H9 (cell line): ENCODE measurements at regions not wholly inside any gene's neighbourhood (a gene's known extent, or its start where the extent isn't known, plus 50 kb on each side); places are given as distances from the start of the nearest gene placed in this dataset.

Experiments
- DNase-seq: peaks from one replicate; pipeline ENCODE4 v3.0.0-alpha.2; 2017
- H2AFZ ChIP-seq: one replicate; pipeline ENCODE4 v1.6.1; 2013; ENCODE audit warnings: mild to moderate bottlenecking, low read length, control low read depth, moderate library complexity
- H2AK5ac ChIP-seq: 2 replicates; pipeline ENCODE4 v1.6.1; 2013; ENCODE audit warnings: low read length, control low read depth, mixed read lengths; ENCODE audit not compliant: insufficient read length
- H2BK120ac ChIP-seq: one replicate; pipeline ENCODE4 v1.6.1; 2013; ENCODE audit warnings: low read depth, mild to moderate bottlenecking, low read length, control low read depth, inconsistent platforms; ENCODE audit not compliant: poor library complexity, severe bottlenecking
- H2BK12ac ChIP-seq: 2 replicates; pipeline ENCODE4 v1.6.1; 2013; ENCODE audit warnings: low read length, control low read depth, mixed read lengths, low read depth; ENCODE audit not compliant: insufficient read length
- H2BK15ac ChIP-seq: 2 replicates; pipeline ENCODE4 v1.6.1; 2013; ENCODE audit warnings: low read depth, low read length, control low read depth
- H2BK20ac ChIP-seq: one replicate; pipeline ENCODE4 v1.6.1; 2013; ENCODE audit warnings: low read depth, mild to moderate bottlenecking, low read length, control low read depth, inconsistent platforms; ENCODE audit not compliant: poor library complexity, severe bottlenecking
- H2BK5ac ChIP-seq: 2 replicates; pipeline ENCODE4 v1.6.1; 2013; ENCODE audit warnings: low read length, control low read depth, mixed read lengths; ENCODE audit not compliant: insufficient read length
- H3K14ac ChIP-seq: 2 replicates; pipeline ENCODE4 v1.6.1; 2013; ENCODE audit warnings: low read length, control low read depth; ENCODE audit not compliant: insufficient read depth
- H3K18ac ChIP-seq: 2 replicates; pipeline ENCODE4 v1.6.1; 2013; ENCODE audit warnings: low read depth, mild to moderate bottlenecking, mixed read lengths, low read length, control low read depth; ENCODE audit not compliant: insufficient read length
- H3K23ac ChIP-seq: 2 replicates; pipeline ENCODE4 v1.6.1; 2013; ENCODE audit warnings: low read length, control low read depth, mixed read lengths, low read depth; ENCODE audit not compliant: insufficient read length
- H3K23me2 ChIP-seq: 2 replicates; pipeline ENCODE4 v1.6.1; 2013; ENCODE audit warnings: low read depth, mild to moderate bottlenecking, mixed read lengths, low read length, control low read depth; ENCODE audit not compliant: insufficient read length, poor library complexity, severe bottlenecking
- H3K27ac ChIP-seq: 2 replicates; pipeline ENCODE4 v1.5.1; 2013; ENCODE audit warnings: low read length, control low read depth, mixed read lengths, low read depth; ENCODE audit not compliant: insufficient read length
- H3K27me3 ChIP-seq: 2 replicates; pipeline ENCODE4 v1.6.1; 2013; ENCODE audit warnings: low read length, control low read depth, inconsistent platforms; ENCODE audit not compliant: insufficient read depth
- H3K4ac ChIP-seq: 2 replicates; pipeline ENCODE4 v1.6.1; 2013; ENCODE audit warnings: low read depth, mild to moderate bottlenecking, control low read depth, inconsistent platforms, low read length, moderate library complexity
- H3K4me1 ChIP-seq: 2 replicates; pipeline ENCODE4 v1.6.1; 2013; ENCODE audit warnings: low read length, control low read depth, inconsistent platforms; ENCODE audit not compliant: insufficient read depth
- H3K4me2 ChIP-seq: 2 replicates; pipeline ENCODE4 v1.6.1; 2013; ENCODE audit warnings: low read length, control low read depth, mixed read lengths; ENCODE audit not compliant: insufficient read length, insufficient read depth
- H3K56ac ChIP-seq: 2 replicates; pipeline ENCODE4 v1.6.1; 2013; ENCODE audit warnings: low read depth, mild to moderate bottlenecking, mixed read lengths, low read length, control low read depth; ENCODE audit not compliant: insufficient read length
- H3K79me1 ChIP-seq: 2 replicates; pipeline ENCODE4 v1.6.1; 2013; ENCODE audit warnings: low read depth, mild to moderate bottlenecking, moderate library complexity, low read length, control low read depth, inconsistent platforms; ENCODE audit not compliant: insufficient read depth, poor library complexity, severe bottlenecking
- H3K79me2 ChIP-seq: 2 replicates; pipeline ENCODE4 v1.6.1; 2013; ENCODE audit warnings: low read length, control low read depth, inconsistent platforms; ENCODE audit not compliant: insufficient read depth
- H3K9ac ChIP-seq: 2 replicates; pipeline ENCODE4 v1.6.1; 2013; ENCODE audit warnings: low read length, control low read depth, mixed read lengths; ENCODE audit not compliant: insufficient read length; ENCODE audit errors: extremely low read depth
- H3K9me3 ChIP-seq: one replicate; pipeline ENCODE4 v1.6.1; 2013; ENCODE audit warnings: low read depth, low read length, inconsistent platforms; ENCODE audit not compliant: control insufficient read depth
- H3T11ph ChIP-seq: one replicate; pipeline ENCODE4 v1.6.1; 2013; ENCODE audit warnings: mild to moderate bottlenecking, low read length, control low read depth, inconsistent platforms
- H4K20me1 ChIP-seq: one replicate; pipeline ENCODE4 v1.6.1; 2013; ENCODE audit not compliant: control insufficient read depth, insufficient read length, insufficient read depth
- H4K5ac ChIP-seq: 2 replicates; pipeline ENCODE4 v1.6.1; 2013; ENCODE audit warnings: low read depth, mild to moderate bottlenecking, mixed read lengths, low read length, control low read depth; ENCODE audit not compliant: insufficient read length
- H4K8ac ChIP-seq: replicated peaks from 2 replicates; pipeline ENCODE4 v1.6.1; 2013; ENCODE audit warnings: low read length, control low read depth, mixed read lengths, low read depth; ENCODE audit not compliant: insufficient read length
- H4K91ac ChIP-seq: 2 replicates; pipeline ENCODE4 v1.6.1; 2013; ENCODE audit warnings: low read depth, mild to moderate bottlenecking, moderate library complexity, mixed read lengths, low read length, control low read depth; ENCODE audit not compliant: insufficient read length
- H3K27ac Mint-ChIP-seq, 3 experiments: 2 replicates in 2 of 3; 3 replicates in 1 of 3; pipeline ENCODE4 v1.8.0; 2020 to 2021; ENCODE audit warnings: mixed read lengths in 3 of 3, mild to moderate bottlenecking in 1 of 3, moderate library complexity in 1 of 3
- H3K27me3 Mint-ChIP-seq: 2 replicates; pipeline ENCODE4 v1.8.0; 2021; ENCODE audit warnings: low read depth, mild to moderate bottlenecking, moderate library complexity, mixed read lengths
- H3K36me3 Mint-ChIP-seq, 3 experiments: 2 replicates in 2 of 3; 3 replicates in 1 of 3; pipeline ENCODE4 v1.8.0; 2020 to 2021; ENCODE audit warnings: low read depth in 3 of 3, mixed read lengths in 3 of 3; ENCODE audit not compliant: insufficient read depth in 1 of 3
- H3K4me1 Mint-ChIP-seq, 2 experiments: 2 replicates each; pipeline ENCODE4 v1.8.0; 2020; ENCODE audit warnings: mixed read lengths in 2 of 2
- H3K4me3 Mint-ChIP-seq, 2 experiments: 2 replicates in 1 of 2; 3 replicates in 1 of 2; pipeline ENCODE4 v1.8.0; 2020 to 2021; ENCODE audit warnings: mild to moderate bottlenecking in 2 of 2, mixed read lengths in 2 of 2, moderate library complexity in 1 of 2
- H3K9me3 Mint-ChIP-seq, 2 experiments: 2 replicates in 1 of 2; 3 replicates in 1 of 2; pipeline ENCODE4 v1.8.0; 2020; ENCODE audit warnings: mild to moderate bottlenecking in 2 of 2, mixed read lengths in 2 of 2, moderate library complexity in 1 of 2
- WGBS: extraction: QIAGEN DNeasy Blood & Tissue Kit; methylation state at CpG from one replicate; pipeline ENCODE4 v1.1.7; 2013; ENCODE audit warnings: missing lambda C conversion rate, low lambda C conversion rate, mixed read lengths; ENCODE audit not compliant: insufficient read length; ENCODE audit errors: extremely low coverage; 5-methylcytosine and 5-hydroxymethylcytosine counted together
- TF ChIP-seq, protein P1 (sequence below): fragments of 200-600 bp; sonication (generic); conservative IDR thresholded peaks from 3 replicates; pipeline ENCODE4 v1.8.0; 2021; ENCODE audit warnings: antibody characterized with exemption, mild to moderate bottlenecking

DNA sequence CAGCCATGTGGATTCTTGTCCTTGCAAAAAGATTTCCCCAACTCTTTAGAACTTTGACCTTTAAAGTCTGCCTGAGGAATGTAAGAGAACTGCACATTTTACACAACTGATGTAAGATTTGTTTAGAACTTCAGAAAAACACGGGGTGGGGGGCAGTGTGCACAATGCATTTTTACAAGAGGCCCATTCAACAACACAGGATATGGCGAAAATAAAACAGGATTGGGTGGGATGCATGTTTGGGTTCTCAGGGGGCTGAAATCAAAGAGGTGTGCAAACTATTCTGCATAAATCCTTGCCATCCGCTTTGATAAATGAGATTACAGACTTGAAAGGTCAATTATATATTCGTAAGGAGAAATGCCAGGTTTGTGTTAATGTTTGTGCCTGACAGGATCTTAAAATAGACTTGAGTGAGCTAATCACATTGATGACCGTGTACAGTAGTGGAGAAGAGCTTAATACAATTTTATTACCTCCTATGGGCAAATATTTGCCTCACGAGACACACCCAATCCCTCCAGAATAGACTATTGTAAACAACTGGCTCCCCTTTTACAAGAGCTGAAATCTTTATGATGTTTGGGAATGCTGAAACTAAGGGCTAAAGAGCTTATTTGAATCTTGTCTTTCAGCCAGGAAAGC lies 184.1 kb upstream of the LEF1 start:
- Histone ChIP-seq H3K9me3 (no peaks in the 10 kb centered on the region), H3K4ac (no peak overlapping the region), H4K91ac (no peak overlapping the region), H2BK15ac (no peak overlapping the region), H3K23ac (no peak overlapping the region), H2BK120ac (no peak overlapping the region), H4K5ac (no peak overlapping the region), H3K14ac (no peak overlapping the region), H3T11ph (no peak overlapping the region), H3K27ac (no peak overlapping the region), H3K56ac (no peak overlapping the region), H2BK5ac (no peak overlapping the region), H4K8ac (no peak overlapping the region), H3K79me1 (no peaks in the 10 kb centered on the region), H2AFZ (no peak overlapping the region), H3K18ac (no peak overlapping the region), H2AK5ac (no peak overlapping the region), H2BK20ac (no peak overlapping the region), H3K9ac (no peak overlapping the region), H2BK12ac (no peak overlapping the region), H3K4me2 (no peak overlapping the region), H3K23me2 (no peaks in the 10 kb centered on the region), H4K20me1 (no peaks in the 10 kb centered on the region), H3K4me1 (no peaks in the 10 kb centered on the region), H3K27me3 (no peaks in the 10 kb centered on the region), H3K79me2 (no peaks in the 10 kb centered on the region)
- TF ChIP-seq, protein P1, sequence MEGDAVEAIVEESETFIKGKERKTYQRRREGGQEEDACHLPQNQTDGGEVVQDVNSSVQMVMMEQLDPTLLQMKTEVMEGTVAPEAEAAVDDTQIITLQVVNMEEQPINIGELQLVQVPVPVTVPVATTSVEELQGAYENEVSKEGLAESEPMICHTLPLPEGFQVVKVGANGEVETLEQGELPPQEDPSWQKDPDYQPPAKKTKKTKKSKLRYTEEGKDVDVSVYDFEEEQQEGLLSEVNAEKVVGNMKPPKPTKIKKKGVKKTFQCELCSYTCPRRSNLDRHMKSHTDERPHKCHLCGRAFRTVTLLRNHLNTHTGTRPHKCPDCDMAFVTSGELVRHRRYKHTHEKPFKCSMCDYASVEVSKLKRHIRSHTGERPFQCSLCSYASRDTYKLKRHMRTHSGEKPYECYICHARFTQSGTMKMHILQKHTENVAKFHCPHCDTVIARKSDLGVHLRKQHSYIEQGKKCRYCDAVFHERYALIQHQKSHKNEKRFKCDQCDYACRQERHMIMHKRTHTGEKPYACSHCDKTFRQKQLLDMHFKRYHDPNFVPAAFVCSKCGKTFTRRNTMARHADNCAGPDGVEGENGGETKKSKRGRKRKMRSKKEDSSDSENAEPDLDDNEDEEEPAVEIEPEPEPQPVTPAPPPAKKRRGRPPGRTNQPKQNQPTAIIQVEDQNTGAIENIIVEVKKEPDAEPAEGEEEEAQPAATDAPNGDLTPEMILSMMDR: no peak
- H3K4me3 Mint-ChIP-seq: no peak overlapping the region
- H3K36me3 Mint-ChIP-seq: no peaks in the 10 kb centered on the region
- no peak for DNase-seq
- H3K9me3 Mint-ChIP-seq: no peaks in the 10 kb centered on the region
- no peaks in the 10 kb centered on the region for H3K4me1 Mint-ChIP-seq
- H3K27me3 Mint-ChIP-seq: no peaks in the 10 kb centered on the region; the same call in 1 of the 2 replicates
- no peak overlapping the region; a peak in 1 of 7 replicates for H3K27ac Mint-ChIP-seq
- no CpG with 5 or more reads among the region's 6 CpGs for WGBS
